Ovary (tissue), 7 donors: ENCODE measurements at regions not wholly inside any gene's neighbourhood (a gene's known extent, or its start where the extent isn't known, plus 50 kb on each side); places are given as distances from the start of the nearest gene placed in this dataset.

ENCODE experiments used
- DNase-seq, 5 donors: peaks; one replicate each; pipeline ENCODE4 v3.0.0-alpha.2; 2019 to 2020
- H3K27ac ChIP-seq, 2 donors: fragments of 200-600 bp; one replicate each; pipeline versions ENCODE4 v1.5.1 to v1.8.0; 2019 to 2022
- H3K27me3 ChIP-seq: fragments of 200-600 bp; one replicate; pipeline ENCODE4 v1.8.0; 2022
- H3K36me3 ChIP-seq: fragments of 200-600 bp; sonication (generic); one replicate; pipeline ENCODE4 v1.5.1; 2019
- H3K4me1 ChIP-seq: one replicate; pipeline ENCODE4 v1.8.1; 2013; ENCODE audit warnings: mild to moderate bottlenecking, moderate library complexity; ENCODE audit not compliant: insufficient read depth
- H3K4me3 ChIP-seq: fragments of 200-600 bp; sonication (generic); one replicate; pipeline ENCODE4 v1.5.1; 2017
- H3K9me3 ChIP-seq, 2 donors: fragments of 200-600 bp in 1 of 2; sonication (generic) in 1 of 2; one replicate each; pipeline versions ENCODE4 v1.5.1 to v1.8.1; 2013 to 2019; ENCODE audit warnings: mild to moderate bottlenecking in 1 of 2, moderate library complexity in 1 of 2
- EP300 ChIP-seq: sonication (generic); formaldehyde crosslinking; IDR thresholded peaks from one replicate; pipeline ENCODE4 v1.6.1; 2017; ENCODE audit warnings: antibody characterized with exemption
- POLR2A ChIP-seq: fragments of 450-650 bp; IDR thresholded peaks from one replicate; pipeline ENCODE4 v1.6.1; 2017; ENCODE audit warnings: antibody characterized with exemption, mild to moderate bottlenecking, moderate library complexity
- WGBS, 3 donors: extraction: QIAGEN DNeasy Blood & Tissue Kit in 1 of 3; methylation state at CpG; one replicate each; pipeline versions ENCODE4 v1.1.5 to v1.1.7; 2013 to 2017; 5-methylcytosine and 5-hydroxymethylcytosine counted together
- intact Hi-C, 4 donors: fragments of 100-400 bp; cut with DNase I; formaldehyde crosslinking; loops; one replicate each; pipeline versions ENCODE4 v1.11.0 to v1.15.1; 2022 to 2023
- TF ChIP-seq, protein P1 (sequence below), 3 donors: fragments of 450-650 bp in 2 of 3; fragments of 200-600 bp in 1 of 3; IDR thresholded peaks; one replicate each; pipeline versions ENCODE4 v1.5.1 to v1.8.0; 2016 to 2022; ENCODE audit warnings: antibody characterized with exemption in 3 of 3, mild to moderate bottlenecking in 1 of 3
- donor health status: DM: no; HTN: no; CAD: no; lungs with moderate emphysema.
- donor health status: DM: no; HTN: no; CAD: no.
- donor health status: Bipolar disorder and iron deficiency.
- donor health status: DM: no; HTN: no; CAD: no.
- donor health status: DM: yes; HTN: yes; CAD: no.

DNA sequence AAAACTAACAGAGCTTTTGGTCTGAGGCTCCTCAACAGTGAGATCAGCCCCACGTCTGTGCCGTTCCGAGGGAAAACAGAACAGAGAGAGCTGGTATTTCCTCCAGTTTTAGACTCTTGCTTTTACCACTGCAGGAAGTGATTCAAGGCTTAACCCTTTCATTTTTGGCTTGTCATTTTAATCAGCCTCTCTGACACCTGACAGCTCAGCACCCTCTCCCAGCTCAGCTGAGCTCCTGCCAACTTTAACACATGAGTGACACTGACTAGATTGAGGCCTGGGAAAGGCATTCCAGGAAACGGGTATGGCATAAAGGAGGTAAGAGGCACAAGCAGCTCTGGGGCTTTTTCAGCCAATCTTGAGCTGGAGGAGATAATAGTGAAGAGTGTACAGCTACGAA, 239.4 kb upstream of the SKOR2 start:
- TF ChIP-seq POLR2A (no peak), EP300 (no peak)
- TF ChIP-seq, protein P1, sequence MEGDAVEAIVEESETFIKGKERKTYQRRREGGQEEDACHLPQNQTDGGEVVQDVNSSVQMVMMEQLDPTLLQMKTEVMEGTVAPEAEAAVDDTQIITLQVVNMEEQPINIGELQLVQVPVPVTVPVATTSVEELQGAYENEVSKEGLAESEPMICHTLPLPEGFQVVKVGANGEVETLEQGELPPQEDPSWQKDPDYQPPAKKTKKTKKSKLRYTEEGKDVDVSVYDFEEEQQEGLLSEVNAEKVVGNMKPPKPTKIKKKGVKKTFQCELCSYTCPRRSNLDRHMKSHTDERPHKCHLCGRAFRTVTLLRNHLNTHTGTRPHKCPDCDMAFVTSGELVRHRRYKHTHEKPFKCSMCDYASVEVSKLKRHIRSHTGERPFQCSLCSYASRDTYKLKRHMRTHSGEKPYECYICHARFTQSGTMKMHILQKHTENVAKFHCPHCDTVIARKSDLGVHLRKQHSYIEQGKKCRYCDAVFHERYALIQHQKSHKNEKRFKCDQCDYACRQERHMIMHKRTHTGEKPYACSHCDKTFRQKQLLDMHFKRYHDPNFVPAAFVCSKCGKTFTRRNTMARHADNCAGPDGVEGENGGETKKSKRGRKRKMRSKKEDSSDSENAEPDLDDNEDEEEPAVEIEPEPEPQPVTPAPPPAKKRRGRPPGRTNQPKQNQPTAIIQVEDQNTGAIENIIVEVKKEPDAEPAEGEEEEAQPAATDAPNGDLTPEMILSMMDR (IDR thresholded peaks at IDR 0.05): no peak
- DNase-seq: no peak
- no peaks in the 10 kb centered on the region for H3K4me1 ChIP-seq
- H3K27ac ChIP-seq: no peak overlapping the region
- H3K9me3 ChIP-seq: no peaks in the 10 kb centered on the region
- H3K27me3 ChIP-seq: no peaks in the 10 kb centered on the region
- WGBS, 3 donors: 30 to 36% (median 31%) methylated on average over 5 of the region's 5 CpGs
- no peak overlapping the region for H3K4me3 ChIP-seq
- no peaks in the 10 kb centered on the region for H3K36me3 ChIP-seq
- intact Hi-C loops: no loop called here

DNA sequence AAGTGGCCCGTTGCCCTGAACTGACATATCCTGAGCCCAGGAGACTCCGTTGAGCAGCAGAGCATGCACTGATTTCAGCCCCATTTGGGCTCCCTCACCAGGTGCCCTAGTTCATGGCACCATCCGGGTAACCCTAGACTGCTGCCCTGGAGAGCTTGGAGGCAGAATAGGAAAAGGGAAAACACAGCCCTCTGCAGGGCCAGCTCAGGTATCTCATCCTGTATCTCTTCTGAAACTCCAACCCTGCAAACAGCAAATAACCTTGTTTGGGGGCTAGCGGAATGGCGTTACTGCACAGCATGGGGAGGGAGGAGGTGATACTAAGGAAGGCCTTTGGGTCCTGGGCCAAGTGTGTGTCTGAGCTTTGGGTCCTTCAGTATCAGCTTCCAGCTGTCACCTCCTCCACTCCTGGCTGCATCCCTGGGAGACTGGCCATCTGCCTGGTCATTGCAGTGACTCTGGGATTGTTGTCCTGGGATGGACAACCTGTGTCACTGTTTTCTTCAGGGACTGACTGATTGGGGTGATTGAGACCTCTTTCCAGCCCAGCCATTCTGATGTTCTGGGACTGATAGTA, 233.8 kb upstream of the SKOR2 start:
- Histone ChIP-seq H3K36me3 (no peaks in the 10 kb centered on the region), H3K4me3 (no peak overlapping the region), H3K4me1 (no peaks in the 10 kb centered on the region), H3K9me3 (no peaks in the 10 kb centered on the region), H3K27me3 (no peaks in the 10 kb centered on the region), H3K27ac (no peak overlapping the region)
- no peak for DNase-seq
- WGBS, 3 donors: 57 to 63% (median 59%) methylated on average over 5 of the region's 5 CpGs
- intact Hi-C loops: no loop called here
- TF ChIP-seq POLR2A: no peak
- TF ChIP-seq, protein P1 (IDR thresholded peaks at IDR 0.05): no peak
- TF ChIP-seq EP300: no peak

DNA sequence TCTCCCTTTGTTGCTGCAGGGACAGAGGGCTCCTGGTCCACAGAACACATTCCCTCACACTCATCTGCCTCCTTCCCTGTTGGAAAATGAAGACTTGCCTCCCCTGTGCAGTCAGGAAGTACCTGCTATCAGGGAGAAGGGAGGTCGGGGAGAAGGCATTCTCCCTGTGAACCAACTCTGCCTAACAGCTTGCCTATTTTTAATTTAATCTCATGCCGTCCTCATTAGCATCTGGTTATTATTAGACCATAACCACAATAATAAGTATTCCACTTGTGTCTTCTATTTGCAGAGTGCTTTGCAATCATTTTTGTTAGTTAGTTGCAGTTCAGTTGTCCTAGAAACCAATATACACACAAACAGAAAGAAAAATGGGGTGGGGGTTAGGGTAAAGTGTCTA, 232.6 kb upstream of the SKOR2 start:
- Histone ChIP-seq H3K4me1 (no peaks in the 10 kb centered on the region), H3K27ac (no peak overlapping the region), H3K36me3 (no peaks in the 10 kb centered on the region), H3K27me3 (no peaks in the 10 kb centered on the region), H3K4me3 (no peak overlapping the region), H3K9me3 (no peaks in the 10 kb centered on the region)
- whole genome bisulfite sequencing, 3 donors: 38 to 54% (median 54%) methylated on average over 2 of the region's 2 CpGs
- no peak for DNase-seq
- intact Hi-C loops: no loop called here
- TF ChIP-seq, protein P1 (IDR thresholded peaks at IDR 0.05): no peak
- TF ChIP-seq EP300 (no peak), POLR2A (no peak)

DNA sequence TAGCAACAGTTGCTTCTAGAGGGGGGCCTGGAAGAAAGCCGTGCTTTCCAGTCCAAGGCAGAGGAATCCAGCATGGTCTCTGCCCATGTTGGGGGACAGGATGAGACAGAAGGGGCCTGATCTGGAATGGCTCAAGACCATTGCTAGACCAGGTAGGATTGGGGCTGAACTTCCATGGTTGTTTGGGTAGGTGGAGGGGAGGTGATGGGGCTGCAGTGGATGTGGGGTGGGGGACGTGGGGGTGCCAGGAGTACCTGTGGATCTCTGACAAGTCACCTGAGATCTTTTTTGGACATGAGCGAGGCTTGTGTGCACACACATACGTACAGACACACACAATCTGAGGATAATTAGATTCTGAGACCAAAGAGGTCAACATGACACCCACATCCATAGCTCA, 228.7 kb upstream of the SKOR2 start:
- intact Hi-C loops: no loop called here
- Histone ChIP-seq H3K9me3 (no peaks in the 10 kb centered on the region), H3K4me1 (no peaks in the 10 kb centered on the region), H3K36me3 (no peaks in the 10 kb centered on the region), H3K27me3 (no peaks in the 10 kb centered on the region), H3K27ac (no peak overlapping the region), H3K4me3 (no peak overlapping the region)
- no peak for DNase-seq
- TF ChIP-seq EP300 (no peak), POLR2A (no peak)
- TF ChIP-seq, protein P1 (IDR thresholded peaks at IDR 0.05): no peak
- 68 to 72% (median 69%) methylated on average over 4 of the region's 4 CpGs for WGBS, 3 donors
